ENCODE measurements at regions not wholly inside any gene's neighbourhood (a gene's known extent, or its start where the extent isn't known, plus 50 kb on each side); places are given as distances from the start of the nearest gene placed in this dataset.

DNA sequence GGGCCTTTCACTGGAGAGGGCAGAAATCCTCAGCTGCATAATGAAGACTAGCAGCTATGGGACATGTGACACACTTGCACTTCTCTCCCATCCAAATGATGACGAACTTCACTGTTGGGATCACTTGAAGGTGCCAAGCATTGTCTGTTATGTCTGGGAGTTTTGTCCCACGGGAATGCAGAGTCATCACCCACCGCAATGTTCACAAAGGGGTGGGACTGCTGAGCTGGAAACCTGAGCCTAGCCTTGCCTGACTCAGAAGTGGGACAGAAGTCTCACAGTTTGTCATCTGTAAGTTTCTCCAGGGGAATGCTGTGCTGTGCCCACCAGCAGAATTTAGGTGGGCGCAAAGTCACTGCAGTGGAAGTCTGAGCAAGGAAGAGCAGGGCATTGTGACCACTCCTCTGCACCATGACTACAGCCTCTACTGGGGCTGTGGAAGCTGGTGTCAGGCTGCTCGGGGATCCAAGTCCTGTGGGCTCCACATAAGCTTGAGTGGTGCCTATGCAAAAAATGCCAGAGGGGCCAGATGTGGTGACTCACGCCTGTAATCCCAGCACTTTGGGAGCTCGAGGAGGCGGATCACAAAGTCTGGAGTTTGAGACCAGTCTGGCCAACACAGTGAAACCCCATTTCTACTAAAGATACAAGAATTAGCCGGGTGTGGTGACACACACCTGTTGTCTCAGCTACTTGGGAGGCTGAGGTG, 472.0 kb upstream of the CNTNAP2 start:
- no peak for DNase-seq

DNA sequence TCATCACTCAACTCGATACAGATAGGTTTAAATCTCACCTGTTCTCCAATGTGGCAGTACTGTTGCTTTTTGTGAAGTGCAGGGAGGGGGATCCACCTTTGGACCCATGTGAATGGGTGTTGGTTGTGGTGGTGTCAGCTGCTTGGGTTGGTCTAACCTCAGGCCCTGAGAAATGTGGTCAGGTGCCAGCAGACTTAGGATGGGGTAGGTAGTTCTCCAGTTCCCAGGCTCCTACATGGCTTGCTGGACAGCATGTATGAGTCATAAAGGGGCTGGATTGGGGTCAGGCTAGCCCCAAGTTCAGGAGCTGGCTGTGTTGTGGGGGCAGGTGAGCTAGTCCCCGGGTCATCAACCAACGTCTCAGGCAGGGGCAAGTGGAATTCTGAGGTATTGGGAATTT, 472.6 kb upstream of the CNTNAP2 start:
- DNase-seq, result no peak

DNA sequence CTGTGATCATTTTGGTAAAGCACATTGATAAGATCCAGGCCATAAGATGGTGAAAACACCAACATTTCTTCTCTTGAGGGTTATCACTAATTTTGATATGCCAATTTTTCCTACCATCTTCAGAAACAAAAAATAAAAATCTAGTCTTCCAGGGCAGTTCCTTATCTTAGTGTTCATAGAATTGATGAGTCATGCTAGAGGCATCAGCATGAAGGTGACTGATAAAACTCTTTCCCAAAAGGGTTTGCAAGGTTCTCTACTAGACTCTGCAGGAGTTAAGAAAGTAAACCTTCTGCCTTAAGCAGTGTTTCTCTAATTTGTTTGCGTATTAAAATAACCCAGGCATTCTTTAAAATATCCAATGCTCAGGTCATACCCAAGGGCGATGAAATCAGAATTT, 483.1 kb upstream of the CNTNAP2 start:
- DNase-seq, result no peak

DNA sequence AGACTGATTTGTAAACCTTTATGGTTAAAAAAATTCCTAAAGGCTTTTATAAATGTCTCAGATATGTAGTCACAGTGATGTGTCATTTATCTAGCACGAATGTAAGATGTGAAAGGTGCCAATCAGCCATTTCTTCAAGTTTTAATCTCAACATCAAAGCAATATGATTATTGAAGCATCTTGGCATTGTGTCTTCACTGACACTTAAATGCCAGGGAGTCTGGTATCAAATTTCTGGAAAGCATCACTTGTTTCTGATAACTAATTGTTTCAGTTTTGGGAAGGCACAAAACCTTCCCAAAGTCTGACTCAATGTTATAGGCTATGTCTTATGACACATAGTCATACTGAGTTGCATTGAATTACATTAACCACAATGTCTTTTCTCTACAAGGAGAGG, 492.0 kb upstream of the CNTNAP2 start:
- no peak for DNase-seq

DNA sequence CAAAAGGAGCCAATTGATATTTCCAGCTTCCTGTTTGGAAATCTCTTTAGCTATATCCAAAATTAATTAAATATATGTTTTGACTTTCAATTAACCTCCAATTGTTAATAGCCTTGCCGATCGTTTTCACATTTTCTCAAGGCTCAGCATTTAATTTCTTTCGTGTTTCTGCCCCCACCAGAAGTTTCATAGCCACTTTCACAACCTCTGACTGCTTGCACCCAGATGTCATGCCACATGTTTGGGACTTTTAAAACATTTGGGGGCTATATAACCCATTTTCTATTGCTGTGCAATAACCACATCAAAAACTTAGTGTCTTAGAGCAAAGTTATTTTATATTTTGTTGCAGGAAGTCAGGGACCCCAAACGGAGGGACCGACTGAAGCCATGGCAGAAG, 510.6 kb upstream of the CNTNAP2 start:
- no peak for DNase-seq

DNA sequence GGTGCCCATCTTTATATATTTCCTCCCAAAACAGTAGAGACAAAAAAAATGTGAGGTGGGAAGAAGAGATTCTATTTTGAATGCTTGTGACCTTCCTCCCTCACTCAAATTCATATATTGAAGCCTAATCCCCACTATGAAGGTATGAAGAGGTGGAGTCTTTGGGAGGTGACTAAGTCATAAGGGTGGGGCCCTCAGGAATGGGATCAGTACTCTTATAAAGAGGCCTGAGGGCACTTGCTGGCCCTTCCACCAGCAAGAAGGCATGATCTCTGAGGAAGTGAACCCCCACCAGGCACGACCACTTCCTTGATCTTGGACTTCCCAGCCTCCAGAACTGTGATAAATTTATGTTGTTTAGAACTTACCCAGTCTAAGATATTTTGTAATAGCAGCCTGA, 517.2 kb upstream of the CNTNAP2 start:
- DNase-seq, result no peak

DNA sequence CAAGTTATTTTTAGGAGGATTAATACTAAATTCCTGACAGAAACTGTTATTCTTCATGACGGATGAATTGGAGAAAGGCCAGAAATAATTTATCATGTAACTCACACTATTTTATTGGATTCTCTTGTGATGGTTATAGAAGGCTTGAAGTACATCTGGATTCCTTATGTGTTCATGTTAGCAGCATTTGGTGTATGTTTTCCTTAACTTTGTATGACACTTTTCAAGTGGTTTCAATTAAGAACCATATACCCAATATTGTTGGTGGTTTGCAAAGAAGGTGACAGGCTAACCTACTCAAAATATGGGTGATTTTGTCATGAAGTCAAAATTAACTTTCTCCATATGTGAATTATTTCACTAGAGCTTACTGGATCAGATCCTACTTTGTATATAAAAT, 532.2 kb upstream of the CNTNAP2 start:
- DNase-seq, result no peak

DNA sequence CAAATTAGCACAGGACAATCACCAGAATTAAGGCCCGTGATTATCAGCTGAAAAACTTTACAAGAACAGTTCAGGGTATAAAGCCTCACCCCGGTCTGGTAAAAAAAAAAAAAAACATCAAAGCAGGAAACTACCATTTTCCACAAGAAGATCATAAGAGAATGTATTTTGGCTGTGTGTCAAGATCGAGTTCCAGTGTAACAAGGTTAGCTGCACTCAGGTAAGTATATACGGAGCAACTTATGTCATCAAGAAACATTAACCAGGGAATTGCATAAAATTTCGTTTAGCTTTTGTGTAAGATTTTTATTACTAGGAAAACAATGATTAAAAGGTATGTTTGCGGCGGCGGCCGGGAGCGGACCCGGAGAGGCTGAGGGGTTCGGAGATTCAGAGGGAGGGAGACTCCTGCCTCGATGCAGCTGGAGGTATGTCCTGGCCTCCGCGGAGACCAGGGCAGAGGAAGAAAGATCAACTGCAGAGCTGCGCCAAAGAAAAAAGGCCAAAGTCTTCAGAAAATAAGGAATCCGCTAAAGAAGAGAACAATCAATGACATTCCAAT, 533.8 kb upstream of the CNTNAP2 start:
- no peak for DNase-seq

DNA sequence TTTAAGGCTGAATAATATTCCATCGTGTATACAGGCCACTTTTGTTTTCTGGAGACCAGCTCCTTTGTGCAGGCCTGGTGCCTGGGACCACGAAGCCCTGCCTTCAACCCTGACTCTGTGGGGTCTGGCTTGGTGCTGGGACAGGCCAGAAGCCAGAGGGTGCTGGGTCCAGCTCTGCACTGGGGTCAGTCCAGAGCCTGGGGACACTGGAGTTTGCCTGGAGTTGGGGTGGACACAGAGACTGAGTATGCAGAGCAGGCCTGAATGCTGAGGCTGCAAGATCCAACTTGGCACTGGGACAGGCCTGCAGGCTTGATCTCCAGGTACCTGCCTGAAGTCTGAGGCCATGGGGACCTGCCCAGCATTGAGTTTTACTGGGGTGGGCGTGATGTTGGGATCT, 558.8 kb upstream of the CNTNAP2 start:
- no peak for DNase-seq

DNA sequence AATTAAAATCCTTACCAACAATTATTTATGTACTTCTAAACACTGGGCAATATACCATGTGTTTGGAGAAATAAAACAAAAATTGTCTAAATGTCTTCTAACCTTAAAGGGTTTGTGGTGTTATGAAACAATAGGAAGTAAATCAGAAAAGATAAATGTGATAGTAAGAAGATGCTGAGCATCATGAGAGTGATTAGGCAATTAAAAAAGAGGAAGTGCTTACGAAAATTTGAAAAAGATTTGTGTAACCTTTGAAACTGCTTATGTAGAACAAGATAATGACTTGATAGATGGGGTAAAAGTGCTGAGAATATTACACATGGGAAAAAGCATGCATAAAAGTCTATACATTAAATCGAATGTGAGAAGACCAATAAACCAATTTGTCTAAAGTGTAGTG, 573.4 kb upstream of the CNTNAP2 start:
- DNase-seq, result no peak

DNA sequence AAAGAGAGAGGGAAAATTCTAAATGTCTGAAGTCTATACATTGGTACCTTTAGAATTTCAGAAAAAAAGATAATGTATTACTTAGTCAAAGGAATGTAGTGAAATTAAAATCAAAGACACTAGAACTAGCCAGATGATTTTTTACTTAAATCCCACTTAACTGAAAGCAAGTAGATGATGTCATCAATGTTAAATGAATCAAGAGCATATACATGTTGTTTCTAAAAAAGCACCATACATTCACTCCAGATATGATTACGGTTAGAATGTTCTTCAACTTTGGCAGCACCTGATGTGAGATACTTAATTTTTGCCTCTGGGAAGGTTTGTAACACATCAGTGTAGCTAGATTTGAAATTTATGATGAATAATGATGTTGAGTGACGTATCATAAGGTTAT, 576.7 kb upstream of the CNTNAP2 start:
- DNase-seq, result no peak

DNA sequence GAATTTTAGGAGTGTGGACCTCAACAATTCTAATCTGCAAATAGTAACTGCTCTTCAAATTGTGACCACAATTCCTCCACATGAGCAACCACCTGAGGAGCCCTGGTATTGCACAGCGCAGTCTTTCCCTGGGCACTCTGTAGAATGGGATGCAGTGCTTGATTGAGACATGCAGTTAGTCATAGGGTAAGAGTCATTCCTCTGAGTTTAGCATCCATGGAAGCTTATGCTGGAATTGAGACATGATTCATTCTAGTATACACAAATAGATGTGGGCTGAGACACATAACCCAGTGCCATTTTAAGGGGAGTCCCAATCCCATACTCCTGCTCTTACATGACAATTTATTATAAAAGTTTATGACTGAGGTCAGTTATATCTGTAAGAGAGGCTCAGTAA, 582.3 kb upstream of the CNTNAP2 start:
- DNase-seq, result no peak

DNA sequence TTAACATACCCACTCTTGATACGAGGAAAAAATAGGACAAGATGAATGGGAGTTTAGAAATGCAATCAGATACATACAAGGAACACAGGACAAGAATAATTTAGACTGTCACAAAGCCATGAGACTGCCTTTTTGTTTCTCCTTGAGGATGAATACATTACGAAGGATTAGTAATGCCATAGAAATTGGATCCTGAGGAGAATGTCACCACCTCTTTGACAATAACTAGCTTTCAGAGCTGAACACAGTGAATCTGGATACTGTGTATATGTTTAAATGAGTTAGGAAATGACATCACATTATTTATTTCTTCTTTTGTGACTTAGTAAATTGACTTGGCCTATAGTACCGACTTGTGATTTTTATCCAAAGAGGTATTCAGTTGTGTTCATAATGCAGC, 596.3 kb upstream of the CNTNAP2 start:
- DNase-seq, result no peak

DNA sequence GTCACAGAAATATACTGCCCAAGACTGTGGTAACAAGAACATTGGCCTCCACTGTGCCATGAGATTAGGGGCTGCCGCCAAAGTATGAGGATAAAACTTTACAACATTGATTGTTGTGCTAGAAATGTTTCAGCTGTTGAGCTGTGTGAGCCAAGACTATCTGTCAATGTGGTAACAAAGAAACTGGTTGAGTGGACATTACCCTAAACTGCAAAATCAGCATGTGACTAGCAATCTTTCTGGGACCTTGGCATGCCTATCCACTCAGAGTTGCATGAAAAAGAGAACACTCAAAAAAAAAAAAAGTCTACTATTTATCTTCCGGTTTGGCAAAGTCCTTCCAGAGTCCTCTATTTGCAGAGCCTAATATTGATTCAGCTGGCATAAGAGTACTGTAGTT, 605.6 kb upstream of the CNTNAP2 start:
- no peak for DNase-seq

DNA sequence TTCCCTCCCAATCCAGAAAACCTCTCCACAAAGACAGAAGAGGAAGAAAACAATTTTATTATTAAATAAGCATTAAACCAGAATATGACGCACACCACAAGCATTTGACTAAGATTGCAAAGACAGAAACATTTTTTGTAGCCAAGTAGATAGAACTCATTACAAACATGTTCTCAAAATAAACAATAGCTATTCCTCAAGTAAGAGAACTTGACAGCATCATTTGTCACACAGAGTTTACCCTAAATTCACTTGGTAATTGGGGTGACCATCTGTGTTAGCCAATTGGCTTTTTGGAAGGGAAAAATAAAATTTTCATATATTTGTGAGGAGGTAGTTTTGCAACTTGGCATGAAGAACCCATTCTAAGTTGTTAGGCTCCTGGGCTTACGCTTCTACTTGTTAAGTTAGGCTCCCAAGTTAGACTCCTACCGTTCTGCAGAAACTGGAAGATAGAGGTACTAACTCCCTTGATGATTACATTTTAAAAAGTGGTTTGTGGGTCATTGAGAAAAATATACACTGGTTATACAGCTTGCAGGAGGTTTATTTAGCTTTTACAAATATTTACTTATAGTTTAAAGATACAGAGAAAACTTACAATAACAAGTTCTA, 618.6 kb upstream of the CNTNAP2 start:
- no peak for DNase-seq

DNA sequence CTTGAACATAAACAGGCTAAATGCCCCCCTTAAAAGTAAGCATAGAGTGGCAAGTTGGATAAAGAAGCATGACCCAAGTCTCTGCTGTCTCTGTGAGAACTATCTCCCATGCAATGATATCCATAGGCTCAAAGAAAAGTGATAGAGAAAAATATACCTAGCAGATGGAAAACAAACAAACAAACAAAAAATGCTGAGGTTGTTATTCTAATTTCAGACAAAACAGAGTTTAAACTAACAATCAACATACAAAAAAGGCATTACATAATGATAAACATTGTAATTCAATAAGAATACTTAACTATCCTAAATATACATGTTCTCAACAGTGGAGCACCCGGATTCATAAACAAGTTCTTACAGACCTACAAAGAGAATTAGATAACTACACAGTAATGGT, 626.2 kb upstream of the CNTNAP2 start:
- DNase-seq, result no peak

DNA sequence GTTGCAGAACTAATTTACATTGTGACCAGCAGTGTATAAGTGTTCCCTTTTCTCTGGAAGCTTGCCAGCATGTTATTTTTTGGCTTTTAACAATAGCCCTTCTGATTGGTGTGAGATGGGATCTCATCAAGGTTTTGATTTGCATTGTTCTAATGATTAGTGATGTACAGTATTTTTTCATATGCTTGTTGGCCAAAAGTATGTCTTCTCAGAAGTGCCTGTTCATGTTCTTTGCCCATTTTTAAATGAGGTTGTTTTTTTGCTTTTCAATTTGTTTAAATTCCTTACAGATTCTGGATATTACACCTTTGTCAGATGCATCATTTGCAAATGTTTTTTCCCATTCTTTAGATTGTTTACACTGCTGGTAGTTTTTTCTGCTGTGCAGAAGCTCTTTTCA, 627.0 kb upstream of the CNTNAP2 start:
- DNase-seq, result no peak

DNA sequence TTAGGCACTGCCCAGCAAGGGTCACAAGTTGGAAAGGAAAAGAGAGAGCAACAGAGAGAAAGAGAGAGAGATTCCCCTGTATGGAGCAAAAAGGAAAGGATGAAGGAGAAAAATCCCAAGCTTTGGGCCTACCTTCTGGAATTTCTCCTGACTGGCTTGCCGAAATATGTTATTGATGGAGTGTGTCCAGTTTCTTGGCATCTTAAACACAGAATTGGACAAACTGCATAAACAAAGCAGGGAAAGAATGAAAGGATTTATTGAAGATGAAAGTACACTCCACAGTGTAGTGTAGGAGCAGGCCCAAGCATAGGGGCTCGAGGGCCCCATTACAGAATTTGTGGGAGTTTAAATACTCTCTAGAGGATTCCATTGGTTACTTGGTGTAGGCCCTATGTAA, 627.8 kb upstream of the CNTNAP2 start:
- no peak for DNase-seq

DNA sequence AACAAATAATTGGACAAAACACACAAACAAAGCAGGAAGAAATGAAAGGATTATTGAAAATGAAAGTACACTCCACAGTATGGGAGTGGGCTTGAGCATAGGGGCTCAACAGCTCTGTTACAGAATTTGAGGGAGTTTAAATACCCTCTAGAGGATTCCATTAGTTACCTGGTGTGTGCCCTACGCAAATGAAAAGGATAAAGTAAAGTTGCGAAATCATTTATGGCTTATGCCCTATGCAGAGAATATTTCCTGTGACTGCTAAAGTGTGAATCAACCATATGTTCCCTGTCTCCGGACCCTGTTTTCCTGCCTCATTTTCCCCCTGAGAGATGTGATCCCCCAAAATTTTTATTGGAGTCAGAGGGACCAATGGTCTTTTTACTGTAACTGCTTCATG, 634.6 kb upstream of the CNTNAP2 start:
- DNase-seq, result no peak

DNA sequence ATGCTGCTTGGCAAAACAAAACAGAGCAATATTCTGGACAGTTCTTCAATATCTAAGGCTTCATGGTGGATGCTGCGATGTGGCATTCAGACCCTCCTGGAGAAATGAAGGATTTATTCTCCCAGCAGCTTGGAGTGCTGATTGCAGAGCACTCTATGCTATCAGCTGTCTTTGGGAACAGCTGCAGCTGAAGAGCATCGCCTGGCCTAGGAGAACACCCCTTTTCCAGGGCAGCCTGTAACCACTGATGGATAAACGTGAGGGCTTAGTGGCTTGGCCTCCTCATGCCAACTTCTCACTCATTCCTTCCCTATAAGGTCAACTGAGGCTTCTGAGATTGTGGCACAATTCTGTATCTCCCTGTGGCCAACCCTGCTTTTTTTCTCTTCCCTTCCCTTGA, 638.1 kb upstream of the CNTNAP2 start:
- no peak for DNase-seq

DNA sequence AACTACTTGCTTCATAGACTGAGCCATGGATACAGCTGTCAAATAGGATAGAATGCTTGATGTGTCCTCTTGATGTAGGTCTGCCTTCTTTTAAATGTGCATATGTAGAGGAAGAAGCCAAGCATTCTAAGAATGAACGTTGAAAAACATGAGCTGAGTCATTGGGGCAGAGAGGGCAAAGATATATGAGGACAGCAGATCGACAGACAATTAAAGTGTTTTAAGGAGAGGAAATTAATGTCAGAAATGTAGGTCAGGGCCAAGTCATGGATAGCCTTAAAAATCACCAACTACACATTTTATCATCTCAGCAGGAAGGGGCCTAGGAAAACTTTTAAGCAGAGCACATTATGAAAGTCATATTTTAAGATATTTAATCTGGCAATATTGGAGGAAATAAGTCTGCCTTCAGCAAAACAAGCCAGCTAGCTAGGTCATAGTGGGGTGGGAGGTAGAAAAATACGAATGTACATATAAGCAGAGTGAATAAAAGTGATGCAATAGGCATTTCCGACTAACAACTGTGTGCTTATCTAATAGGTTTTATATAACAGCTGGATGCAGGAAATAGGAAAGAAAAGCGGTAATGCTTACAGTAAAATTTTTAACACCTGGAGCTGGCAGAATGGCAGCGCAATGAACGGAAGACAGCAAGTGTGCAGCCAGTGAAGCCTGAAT, 638.3 kb upstream of the TPK1 start:
- no peak for DNase-seq

DNA sequence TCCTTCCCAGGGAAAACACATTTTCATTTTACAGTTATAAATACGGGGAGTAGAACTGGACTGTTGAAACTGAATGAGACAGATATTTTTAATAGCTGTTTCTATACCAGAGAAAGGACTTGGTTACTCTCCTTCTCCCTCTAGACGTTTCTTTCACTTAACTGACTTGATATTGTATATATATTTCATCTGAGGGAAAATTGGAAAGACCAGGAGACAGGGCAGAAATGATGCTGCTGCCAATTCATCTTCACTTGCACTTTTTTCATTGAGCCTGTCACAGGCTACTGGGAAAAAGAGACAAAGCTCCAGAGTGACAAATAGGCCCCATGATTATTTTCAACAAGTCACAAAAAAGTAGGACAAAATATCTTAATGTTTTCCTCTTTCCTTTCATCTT, 636.0 kb upstream of the TPK1 start:
- no peak for DNase-seq

DNA sequence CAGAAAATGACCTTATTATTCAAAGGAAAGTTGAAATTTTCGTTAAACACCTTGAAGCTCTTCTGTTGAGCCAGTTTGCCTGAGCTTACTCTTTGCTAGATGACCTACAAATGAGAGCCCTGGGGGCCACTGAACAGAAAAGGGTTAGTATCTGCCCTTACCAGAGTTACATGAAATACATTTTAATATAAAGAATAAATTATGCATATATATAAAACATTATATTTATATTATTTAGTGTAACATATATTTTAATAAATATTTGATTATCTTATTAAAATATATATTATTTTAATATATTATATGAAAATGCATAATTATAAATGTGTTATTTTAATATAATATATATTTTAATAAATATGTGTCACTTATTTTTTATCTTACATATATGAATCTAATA, 628.4 kb upstream of the TPK1 start:
- DNase-seq, result no peak

DNA sequence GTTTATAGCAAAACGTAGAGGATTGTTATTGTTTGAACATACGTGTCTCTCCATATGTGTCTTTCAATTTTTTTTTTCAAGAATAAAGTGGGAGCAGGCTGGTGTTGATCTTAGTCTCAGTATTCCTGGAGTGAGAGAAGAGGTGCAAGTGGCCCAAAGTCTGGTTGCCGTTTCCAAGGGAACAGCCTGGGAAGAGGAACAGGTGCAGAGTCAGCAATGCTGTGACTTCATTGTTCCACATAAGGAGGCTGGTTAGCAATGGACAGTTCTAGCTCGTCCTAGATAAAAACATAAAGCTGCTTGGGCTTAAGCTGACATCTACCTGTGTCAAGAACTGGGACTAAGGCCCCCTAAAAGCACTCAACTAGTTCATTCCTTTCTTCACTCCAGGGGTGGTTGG, 626.6 kb upstream of the TPK1 start:
- no peak for DNase-seq
